ENCODE measurements at regions not wholly inside any gene's neighbourhood (a gene's known extent, or its start where the extent isn't known, plus 50 kb on each side); places are given as distances from the start of the nearest gene placed in this dataset.

DNA sequence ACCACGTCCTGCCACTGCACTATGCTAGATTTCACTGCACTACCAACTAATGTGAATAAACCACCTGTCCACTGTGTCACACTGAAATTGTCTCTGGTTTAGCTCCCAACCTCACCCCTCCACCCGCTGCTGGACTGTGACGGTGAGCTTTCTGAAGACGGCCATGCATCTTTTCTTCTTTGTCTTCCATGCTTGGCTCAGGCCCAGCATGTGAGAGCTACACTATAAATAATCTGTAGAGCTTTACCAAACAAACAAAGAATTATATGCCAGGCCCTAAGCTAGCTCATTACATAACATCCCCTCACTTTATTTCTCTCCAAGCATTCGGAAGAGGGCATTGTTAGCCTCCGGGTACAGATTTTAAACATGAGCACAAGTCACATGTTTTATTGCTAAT is 633.2 kb downstream of the TNS3 start:
- H3K4me3 ChIP-seq (ENCODE audit: low read length) = no peak overlapping the region
- DNase-seq (ENCODE audit: low read depth) = no peak
- TF ChIP-seq, protein P1, sequence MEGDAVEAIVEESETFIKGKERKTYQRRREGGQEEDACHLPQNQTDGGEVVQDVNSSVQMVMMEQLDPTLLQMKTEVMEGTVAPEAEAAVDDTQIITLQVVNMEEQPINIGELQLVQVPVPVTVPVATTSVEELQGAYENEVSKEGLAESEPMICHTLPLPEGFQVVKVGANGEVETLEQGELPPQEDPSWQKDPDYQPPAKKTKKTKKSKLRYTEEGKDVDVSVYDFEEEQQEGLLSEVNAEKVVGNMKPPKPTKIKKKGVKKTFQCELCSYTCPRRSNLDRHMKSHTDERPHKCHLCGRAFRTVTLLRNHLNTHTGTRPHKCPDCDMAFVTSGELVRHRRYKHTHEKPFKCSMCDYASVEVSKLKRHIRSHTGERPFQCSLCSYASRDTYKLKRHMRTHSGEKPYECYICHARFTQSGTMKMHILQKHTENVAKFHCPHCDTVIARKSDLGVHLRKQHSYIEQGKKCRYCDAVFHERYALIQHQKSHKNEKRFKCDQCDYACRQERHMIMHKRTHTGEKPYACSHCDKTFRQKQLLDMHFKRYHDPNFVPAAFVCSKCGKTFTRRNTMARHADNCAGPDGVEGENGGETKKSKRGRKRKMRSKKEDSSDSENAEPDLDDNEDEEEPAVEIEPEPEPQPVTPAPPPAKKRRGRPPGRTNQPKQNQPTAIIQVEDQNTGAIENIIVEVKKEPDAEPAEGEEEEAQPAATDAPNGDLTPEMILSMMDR (conservative IDR thresholded peaks at IDR 0.05; ENCODE audit: low read depth, low read length) = no peak

GRCh38 chr7:46945328-46945727 is 636.6 kb downstream of the TNS3 start:
- no peak overlapping the region for H3K4me3 ChIP-seq (ENCODE audit: low read length)
- TF ChIP-seq, protein P1 (conservative IDR thresholded peaks at IDR 0.05; ENCODE audit: low read depth, low read length) = no peak
- DNase-seq (ENCODE audit: low read depth) = peak; percentile 71

GRCh38 chr7:46943996-46944395 is 637.9 kb downstream of the TNS3 start:
- no peak for DNase-seq (ENCODE audit: low read depth)
- H3K4me3 ChIP-seq (ENCODE audit: low read length) = no peak overlapping the region
- TF ChIP-seq, protein P1 (conservative IDR thresholded peaks at IDR 0.05; ENCODE audit: low read depth, low read length) = no peak

DNA sequence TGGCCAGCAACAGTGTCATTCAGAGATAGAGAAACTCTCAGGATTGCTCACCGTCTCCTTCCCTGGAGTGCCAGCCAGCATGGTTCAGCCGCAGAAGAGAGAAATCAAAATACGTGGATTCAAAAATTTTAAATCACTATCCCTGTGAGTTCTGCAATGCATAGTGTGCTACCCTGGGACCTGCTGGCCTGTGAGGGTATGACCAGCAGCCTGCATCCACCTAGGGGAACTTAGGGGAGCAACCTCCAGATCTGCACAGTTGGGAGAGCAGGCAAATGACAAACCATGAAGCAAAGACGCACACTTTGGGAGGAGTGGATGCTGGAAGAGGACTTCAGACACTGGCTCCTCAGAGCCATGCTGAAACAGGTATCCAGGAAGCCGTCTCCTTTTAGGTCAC is 639.3 kb downstream of the TNS3 start:
- H3K4me3 ChIP-seq (ENCODE audit: low read length) = no peak overlapping the region
- TF ChIP-seq, protein P1 (conservative IDR thresholded peaks at IDR 0.05; ENCODE audit: low read depth, low read length) = no peak
- no peak for DNase-seq (ENCODE audit: low read depth)

DNA sequence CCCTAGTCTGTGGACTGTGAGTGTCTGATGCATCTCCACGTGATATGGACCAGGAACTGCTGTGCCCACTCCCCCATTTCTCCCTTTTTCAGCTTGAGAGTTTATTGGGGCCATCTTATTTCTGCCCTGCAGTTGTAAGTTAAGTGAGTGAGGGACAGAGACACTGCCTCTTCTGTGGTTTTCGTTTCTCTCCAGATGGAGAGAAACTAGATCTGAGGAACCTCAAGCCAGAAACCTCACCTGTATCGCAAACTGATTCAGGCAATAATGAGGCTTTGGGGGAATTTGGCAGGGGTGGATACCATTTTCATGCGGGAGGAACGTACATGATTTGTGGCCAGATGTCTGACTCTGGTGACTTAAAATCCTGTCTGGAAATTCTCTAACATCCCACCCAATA is 641.7 kb downstream of the TNS3 start:
- TF ChIP-seq, protein P1 (conservative IDR thresholded peaks at IDR 0.05; ENCODE audit: low read depth, low read length) = no peak
- DNase-seq (ENCODE audit: low read depth) = no peak
- H3K4me3 ChIP-seq (ENCODE audit: low read length) = no peak overlapping the region

DNA sequence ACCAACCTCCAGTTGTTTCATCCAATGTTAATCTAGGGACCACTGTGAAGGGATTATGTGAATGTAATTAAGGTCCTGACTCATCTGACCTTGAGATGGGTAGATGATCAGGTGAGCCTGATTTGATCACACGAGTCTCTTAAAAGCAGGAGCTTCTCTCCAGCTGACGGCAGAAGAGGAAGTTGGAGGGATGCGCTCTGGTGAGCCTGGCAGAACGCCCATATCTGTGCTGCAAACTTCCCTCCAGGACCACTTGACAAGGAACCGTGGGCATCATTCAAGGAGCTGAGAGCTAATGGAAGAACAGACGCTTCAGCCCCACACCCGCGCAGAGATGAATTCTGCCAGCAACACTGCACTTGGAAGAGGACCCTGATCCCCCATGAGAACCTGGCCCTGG is 642.4 kb downstream of the TNS3 start:
- H3K4me3 ChIP-seq (ENCODE audit: low read length) = no peak overlapping the region
- DNase-seq (ENCODE audit: low read depth) = no peak
- TF ChIP-seq, protein P1 (conservative IDR thresholded peaks at IDR 0.05; ENCODE audit: low read depth, low read length) = no peak

GRCh38 chr7:46939089-46939488 is 642.8 kb downstream of the TNS3 start:
- TF ChIP-seq, protein P1 (conservative IDR thresholded peaks at IDR 0.05; ENCODE audit: low read depth, low read length) = no peak
- H3K4me3 ChIP-seq (ENCODE audit: low read length) = no peak overlapping the region
- DNase-seq (ENCODE audit: low read depth) = no peak

All from retinal pigment epithelial cell (primary cell).